ENCODE measurements at regions not wholly inside any gene's neighbourhood (a gene's known extent, or its start where the extent isn't known, plus 50 kb on each side); places are given as distances from the start of the nearest gene placed in this dataset.
"Not testable (repeated sequence)": the region's sequence is repeated elsewhere in the genome, so short reads cannot be mapped to it uniquely, and the experiment has no call there.

GRCh38 chr2:131831450-131832208, 303.9 kb downstream of the CCDC74A start:
- TF ChIP-seq ZNF274 (IDR thresholded peaks at IDR 0.05; ENCODE audit: low read depth, low read length); SUZ12 (IDR thresholded peaks at IDR 0.05; ENCODE audit: extremely low read depth, insufficient read depth, insufficient read length): not testable (repeated sequence)

Measured in NT2/D1 (cell line).